G401.6 (cell line): ENCODE measurements at regions not wholly inside any gene's neighbourhood (a gene's known extent, or its start where the extent isn't known, plus 50 kb on each side); places are given as distances from the start of the nearest gene placed in this dataset.
"Not testable (repeated sequence)": the region's sequence is repeated elsewhere in the genome, so short reads cannot be mapped to it uniquely, and the experiment has no call there.

ENCODE experiments used
- FAIRE-seq: peaks from 2 replicates; lab custom pipeline; 2012; peaks lifted over from hg19 to GRCh38; lab: Jason Lieb, UNC

GRCh38 chr13:76619631-76620030, 266.6 kb downstream of the KCTD12 start:
- FAIRE-seq = no peak

- no peak for FAIRE-seq
Observed at GRCh38 chr13:76610819-76611415, 275.3 kb downstream of the KCTD12 start.

DNA sequence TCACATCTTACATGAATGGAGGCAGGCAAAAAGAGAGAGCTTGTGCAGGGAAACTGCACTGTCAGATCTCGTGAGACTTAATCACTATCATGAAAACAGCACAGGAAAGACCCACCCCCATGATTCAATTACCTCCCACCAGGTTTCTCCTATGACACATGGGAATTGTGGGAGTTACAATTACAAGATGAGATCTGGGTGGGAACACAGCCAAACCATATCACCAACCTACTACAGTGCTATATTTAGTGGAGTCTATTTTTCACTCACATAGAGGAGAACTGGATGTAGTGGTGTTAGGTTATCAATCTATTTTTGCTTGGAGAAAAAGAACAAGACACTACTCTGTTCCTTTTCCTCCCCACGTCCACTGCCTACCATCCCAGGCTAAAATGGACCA, 276.6 kb downstream of the KCTD12 start:
- no peak for FAIRE-seq

DNA sequence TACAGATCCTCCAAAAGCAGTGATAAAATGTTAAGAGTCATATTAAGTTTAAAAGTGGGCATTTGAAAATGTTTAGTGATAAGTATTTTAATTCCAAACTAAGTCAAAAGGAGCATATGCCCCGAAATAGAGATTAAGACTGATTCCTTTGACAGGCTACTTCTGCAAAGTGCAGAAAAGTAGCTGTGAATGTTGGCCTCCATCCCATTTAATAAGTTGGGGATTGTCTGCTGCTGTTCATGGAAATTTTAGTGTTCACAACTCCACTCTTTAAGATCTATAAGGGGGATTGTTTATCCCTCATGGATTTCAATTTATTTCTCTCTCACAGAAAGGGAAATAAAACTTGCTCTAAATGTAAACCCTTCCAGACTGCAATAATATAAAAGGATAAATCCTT, 278.3 kb downstream of the KCTD12 start:
- no peak for FAIRE-seq

GRCh38 chr13:76600081-76600480, 286.1 kb downstream of the KCTD12 start:
- FAIRE-seq = no peak

DNA sequence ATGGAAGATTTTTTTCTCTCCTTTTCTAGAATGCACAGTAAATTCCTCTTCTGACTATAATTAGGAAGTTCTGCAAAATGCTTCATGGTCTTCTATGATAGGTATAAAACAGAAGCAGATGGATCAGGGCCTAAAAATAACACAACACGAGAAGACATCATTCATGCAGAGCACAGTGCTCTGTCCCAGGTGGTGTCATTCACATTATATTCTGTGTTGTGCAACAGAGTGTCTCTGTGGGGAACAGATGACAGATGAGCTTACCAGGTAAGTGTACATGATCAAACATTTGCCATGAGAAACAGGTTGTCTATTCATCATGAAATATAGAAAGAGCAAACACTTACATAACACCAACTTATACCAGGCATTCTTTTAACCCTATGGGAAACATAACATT, 288.3 kb downstream of the KCTD12 start:
- FAIRE-seq = no peak

- FAIRE-seq = no peak
Observed at GRCh38 chr13:76596216-76596615, 290.0 kb downstream of the KCTD12 start.

- FAIRE-seq = no peak
Observed at GRCh38 chr13:76594435-76594834, 291.8 kb downstream of the KCTD12 start.

DNA sequence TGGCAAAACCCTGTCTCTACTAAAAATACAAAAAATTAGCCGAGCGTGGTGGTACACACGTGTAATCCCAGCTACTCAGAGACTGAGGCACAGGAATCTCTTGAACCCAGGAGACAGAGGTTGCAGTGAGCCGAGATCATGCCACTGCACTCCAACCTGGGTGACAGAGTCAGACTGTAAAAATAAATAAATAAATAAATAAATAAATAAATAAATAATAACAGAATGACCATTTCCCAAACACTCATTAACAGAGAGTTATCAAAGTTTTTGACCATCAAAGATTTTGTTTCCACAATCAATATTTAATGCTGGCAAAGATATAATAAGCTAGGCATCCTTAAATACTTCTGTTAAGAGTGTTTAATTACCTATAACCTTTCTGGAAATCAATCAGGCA, 299.4 kb downstream of the KCTD12 start:
- no peak for FAIRE-seq

DNA sequence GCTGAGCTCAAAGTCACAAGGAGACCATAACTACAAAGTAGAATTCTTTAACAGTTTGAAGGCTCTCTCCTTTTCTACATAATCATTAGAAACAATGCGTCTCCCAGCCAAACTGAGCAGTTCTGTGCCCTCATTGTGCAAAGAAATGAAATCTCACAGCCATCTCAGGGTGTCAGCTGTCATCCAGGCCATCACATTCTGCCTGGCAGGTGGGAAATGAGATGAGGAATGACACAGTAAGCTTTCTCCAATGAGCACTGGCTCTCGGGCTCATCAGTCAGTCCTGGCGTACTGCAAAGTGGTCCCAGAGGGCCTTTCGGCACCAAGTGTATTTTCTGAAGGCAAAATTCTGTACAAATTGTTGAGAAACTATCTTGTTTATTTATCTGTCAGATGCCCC, 306.5 kb downstream of the KCTD12 start:
- no peak for FAIRE-seq

GRCh38 chr13:76575634-76576033, 310.6 kb downstream of the KCTD12 start:
- not testable (repeated sequence) for FAIRE-seq

DNA sequence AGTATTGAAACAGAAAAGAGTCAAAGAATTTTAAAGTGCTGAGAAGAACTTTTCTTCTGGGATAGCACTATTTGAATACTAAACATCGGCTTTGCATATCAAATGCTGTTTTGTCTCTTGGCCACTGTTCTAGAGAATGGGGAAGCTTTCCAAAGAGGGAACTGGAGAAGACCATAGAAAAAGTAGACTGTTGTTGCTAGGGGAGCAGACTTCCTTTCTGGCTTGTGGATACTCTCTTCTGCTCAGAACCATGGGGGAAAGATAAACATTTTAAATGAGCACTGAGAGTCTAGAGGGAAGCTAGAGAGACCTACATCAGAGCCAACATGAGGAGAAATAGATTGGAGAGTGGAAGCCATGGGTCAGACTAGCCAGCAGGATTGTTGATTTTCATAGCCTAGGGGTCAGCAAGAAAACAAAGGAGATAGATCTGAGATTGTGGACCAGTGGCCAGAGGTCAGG, 315.7 kb downstream of the KCTD12 start:
- no peak for FAIRE-seq

- no peak for FAIRE-seq
Observed at GRCh38 chr13:76556627-76557026, 329.6 kb downstream of the KCTD12 start.

GRCh38 chr13:76552807-76553206, 333.4 kb downstream of the KCTD12 start:
- peak; percentile 25 for FAIRE-seq

- FAIRE-seq = no peak
Observed at GRCh38 chr13:76552041-76552772, 334.0 kb downstream of the KCTD12 start.

- no peak for FAIRE-seq
Observed at GRCh38 chr13:76542176-76542575, 344.0 kb downstream of the KCTD12 start.

DNA sequence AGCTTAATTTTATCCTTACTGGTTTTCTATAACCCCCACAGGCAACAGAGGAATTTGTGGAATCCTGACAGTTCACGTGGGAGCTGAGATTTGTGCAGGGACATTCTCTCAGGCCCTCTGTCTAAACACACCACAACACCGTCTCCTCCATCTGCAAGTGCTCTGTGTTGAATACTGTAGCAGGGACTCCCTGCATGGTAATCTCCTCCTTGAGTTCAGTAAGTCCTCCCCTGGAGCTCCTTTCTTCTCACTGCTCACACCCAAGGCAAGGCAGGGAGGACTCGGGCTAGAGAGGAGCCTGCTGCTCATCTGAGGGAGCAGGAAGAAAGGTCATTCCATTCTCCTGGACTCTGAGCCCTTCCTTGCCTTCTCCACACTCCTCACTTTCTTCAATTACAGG, 348.2 kb downstream of the KCTD12 start:
- no peak for FAIRE-seq

GRCh38 chr13:76533251-76533650, 353.0 kb downstream of the KCTD12 start:
- FAIRE-seq = no peak

DNA sequence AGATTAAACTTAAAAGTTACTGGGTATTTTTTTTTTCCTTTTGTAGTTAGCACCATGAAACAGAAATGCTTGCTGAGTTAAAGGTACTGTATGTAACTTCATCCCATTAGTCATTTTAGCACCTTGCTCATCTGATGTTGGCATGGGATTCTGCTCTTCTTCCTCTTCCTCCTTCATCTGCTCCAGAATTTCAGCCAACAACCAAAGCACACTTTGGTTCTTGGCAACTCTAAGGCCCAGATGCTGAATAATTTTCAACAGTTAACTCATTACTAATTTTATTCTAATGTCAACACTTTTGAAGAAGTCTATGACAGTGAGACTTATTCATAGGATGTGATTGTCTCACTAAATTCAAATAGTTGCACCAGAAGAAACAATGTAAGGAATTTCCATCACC, 359.2 kb downstream of the KCTD12 start:
- no peak for FAIRE-seq

DNA sequence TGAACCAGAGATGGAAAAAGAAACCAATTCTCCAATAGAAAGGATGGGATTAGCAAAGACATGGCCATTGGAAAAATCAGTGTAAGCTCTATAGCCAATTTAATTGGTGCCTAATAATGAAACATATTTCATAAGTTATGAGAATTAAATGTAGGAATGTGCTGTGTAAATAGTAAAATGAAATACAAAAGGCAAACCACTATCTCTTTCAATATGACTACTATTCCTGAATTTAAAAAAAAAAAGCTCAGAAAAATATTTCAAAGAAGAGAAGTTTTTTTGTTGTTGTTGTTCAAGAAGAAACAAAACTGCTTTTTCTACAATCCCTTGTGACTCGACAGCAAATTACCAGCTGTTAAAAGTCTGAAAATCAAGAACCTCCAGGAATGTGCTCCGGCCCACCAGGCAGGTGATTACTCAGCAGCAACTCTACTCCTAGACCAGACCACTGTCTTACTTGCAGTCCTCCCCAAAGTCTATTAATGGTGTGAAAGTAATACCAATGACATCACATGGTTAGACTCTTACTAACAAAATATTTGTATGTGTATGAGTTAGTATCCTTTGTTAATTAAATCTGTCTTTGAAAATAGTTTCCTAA, 362.4 kb downstream of the KCTD12 start:
- no peak for FAIRE-seq

DNA sequence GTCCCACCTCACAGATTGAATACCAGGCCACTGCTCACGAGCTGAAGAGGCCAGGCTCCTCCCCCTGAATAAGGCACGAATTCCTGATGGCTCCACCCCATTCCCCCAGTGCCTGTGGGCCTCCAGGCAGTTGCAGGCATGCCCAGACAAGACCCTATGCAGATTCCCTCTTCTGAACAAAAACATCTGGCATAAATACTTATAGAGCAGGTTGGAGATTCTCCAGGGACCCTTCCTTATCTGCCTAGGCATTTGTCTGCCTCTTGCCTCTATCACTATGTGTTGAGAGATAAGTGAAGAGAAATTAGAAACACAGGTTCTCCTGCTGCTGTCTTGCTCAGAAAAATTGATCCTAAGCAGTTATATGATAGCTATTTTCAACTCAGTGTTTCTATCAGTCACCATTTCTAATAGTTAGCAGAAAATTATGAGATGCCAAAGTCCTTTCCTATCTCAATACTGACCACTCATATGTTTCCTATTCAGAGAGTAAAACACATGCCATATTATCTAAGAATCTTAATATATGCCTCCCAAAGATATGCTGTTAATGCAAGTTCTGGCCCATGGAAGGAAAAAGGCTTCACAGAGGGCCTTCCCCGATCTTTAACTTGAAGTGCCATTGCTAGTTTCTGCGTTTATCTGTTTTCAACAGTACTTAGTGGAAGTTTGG, 364.0 kb downstream of the KCTD12 start:
- FAIRE-seq = no peak

DNA sequence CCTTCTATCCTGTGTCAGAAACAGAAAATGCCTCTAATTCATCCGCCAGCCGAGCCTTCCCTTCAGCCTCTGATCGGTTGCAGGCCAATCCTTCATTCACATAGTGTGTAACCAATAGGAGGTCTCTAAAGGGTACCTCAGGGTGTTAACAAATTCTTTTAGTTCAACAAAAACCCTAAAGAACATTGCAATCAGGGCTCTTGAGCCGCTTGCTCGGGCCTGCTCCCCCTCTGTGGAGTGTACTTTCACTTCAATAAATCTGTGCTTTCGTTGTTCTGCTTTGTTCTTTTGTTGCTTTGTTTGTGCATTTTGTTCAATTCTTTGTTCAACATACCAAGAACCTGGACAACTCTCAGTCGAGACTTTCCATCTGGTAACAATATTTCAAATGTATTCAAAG, 366.5 kb downstream of the KCTD12 start:
- no peak for FAIRE-seq

DNA sequence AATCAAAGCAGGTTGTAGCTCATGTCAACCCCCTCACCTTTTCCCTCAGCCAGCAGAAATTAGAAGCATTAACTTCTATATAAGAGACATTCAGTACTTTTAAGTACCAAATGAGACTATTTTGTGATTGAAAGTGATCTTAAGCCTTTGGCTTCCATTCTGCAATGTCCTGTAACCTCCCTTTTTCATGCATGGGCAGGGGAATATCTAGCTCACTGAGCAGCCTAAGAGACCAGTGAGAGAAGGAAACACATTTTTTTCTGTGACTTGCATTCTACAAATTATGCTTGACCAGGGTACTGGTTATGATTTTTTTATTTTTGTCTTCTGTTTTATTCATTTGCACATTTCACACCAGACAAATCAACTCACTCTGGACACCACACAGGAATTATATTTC, 369.6 kb downstream of the KCTD12 start:
- no peak for FAIRE-seq
